Activated CD8-positive, alpha-beta memory T cell treated with anti-CD3 and anti-CD28 coated beads, Interleukin-2, amount 50 U/mL, for 1 hour (primary cell): ENCODE measurements at regions not wholly inside any gene's neighbourhood (a gene's known extent, or its start where the extent isn't known, plus 50 kb on each side); places are given as distances from the start of the nearest gene placed in this dataset.

Source experiments
- DNase-seq: peaks from one replicate; pipeline ENCODE4 v3.0.0-alpha.2; 2020; ENCODE audit errors: extremely low read depth

DNA sequence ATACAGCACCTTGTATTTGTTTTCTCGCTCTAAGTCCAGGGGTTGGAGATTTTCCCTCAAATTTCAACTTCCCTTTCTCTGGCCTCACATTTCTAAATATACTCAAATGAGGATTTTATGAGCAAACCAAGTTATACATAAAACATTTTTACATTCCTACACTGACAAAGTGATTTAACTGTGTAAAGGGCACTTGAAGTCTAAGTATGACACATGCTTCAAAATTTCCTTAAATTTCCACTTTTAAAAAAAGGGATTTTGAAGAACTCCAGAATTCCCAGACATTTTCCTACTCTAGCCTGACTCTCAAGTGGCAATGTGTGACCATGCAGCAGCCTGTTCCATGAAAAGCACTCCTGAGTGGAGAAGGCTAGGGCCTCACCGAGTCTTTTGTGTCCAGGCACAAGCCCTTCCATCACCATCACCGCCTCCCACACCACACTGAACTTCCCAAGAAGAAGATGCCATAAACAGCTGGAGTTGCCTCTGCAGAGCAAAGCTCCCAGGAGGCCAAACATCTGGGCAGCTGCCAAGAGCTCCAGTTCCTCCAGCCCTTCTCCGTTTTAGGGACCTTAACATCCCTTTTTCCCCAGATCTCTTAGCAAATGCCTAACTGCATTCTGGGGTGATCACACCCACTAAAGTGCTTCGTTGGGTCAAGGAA is 68.9 kb downstream of the NCR2 start:
- DNase-seq = no peak

DNA sequence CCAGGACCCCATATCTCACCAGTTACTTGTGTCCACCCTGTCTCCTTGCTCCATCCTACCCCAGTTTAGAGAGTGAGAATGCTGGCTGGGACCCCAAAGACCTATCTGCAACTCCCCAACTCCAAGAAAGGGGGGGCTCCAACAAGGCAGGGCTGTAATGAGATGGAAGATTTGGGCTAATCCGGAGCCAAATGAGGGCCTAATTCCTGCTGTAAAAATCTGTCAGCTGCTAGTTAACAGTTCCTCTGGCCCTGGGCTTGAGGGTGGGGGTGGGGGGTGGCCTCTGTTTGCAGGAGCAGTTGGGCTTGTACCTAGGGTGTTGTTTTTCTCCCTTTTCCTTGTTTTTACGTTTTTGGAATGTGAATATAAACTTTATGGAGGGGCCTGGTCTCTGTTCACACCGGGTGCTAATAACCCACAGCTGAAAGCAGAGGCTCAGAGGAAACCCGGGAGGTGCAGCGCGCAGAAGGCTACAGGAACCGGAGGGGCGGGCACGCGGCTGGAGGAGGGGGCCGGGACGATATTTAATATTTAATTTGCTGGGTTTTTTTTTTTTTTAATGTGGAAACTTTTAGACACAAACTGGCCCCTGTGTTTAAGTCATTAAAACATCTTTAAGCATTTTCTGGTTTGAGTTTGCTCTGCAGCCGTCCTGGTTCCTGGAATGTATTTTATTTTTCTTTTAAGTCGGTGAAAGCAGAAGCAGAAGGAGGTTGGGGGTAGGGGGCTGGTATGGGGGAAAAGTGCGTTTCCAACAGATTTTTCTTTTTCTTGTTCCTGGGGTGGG is 70.7 kb downstream of the NCR2 start:
- DNase-seq = no peak

DNA sequence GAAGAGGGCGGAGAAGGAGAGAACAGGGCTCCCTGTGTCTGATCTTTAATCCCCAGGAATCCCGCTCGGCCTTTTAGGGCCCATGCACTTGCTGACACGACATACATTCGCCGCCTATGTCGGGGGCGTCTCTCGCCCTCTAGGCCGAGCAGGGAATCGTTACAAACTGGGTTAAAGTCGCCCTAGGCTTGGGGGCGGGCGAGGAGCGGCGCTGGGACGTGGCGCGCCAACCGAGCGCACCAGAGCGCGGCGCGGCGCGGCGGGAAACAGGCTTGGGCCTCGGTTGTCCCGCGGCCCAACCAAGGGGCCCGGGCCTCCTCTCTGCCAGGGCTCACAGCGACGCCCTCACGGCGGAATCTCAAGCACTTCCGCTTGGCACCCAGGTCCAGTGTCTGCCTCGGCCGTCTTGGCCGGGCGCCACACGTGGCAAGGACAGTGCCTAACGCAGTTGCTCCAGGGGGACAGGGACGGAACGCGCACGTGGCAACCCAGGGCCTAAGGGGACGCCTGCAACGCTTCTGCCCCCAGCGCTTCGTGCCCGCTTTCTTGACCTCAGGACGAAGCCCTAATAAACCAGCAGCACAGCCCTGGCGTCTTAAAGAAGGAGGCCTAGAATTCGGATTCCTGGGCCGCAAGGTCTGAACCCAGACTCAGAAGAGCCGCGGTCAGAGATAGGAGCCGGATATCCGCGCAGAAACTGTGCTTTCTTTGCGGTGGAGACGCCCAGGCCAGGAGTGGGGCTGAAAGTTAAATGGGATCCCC is 71.5 kb downstream of the NCR2 start:
- no peak for DNase-seq

DNA sequence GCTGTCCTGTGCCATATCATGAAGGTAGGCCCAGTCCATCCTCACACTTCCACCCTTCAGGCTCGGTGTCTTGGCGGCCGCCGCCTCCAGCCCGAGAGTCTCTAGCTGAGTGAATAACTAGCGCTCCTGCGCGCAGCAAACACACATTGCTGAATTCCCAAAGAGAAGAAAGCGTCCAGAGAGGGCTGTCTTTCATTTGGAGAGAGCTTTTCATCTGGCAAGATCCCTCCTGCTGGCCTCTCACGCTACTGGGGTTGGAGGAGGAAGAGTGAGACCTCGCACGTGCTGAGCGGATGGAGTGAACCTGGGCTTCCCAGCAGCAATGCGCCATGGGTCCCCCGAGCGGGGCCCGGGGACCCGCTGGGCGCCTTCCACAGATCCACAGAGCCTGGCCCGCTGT is 73.2 kb downstream of the NCR2 start:
- DNase-seq = no peak

DNA sequence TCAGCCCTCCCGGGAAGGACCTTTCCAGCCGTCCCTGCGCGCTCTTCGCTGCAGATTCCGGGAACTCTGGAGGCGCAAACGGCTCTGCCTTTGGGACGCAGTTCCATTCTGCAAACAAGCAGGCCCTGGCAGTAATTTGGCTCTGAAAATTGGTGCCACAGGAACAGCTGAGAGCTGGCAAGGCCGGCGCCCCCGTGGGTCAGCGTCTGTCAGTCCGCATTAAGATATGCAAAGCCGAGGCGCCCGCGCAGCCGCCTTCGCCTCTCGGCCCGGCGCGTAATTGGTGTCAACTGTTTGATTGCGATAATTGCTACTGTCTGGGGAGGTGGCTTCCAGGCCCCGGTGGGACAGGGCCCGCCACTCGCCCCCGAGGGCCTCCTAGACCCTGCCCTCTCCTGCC is 73.6 kb downstream of the NCR2 start:
- DNase-seq = no peak

DNA sequence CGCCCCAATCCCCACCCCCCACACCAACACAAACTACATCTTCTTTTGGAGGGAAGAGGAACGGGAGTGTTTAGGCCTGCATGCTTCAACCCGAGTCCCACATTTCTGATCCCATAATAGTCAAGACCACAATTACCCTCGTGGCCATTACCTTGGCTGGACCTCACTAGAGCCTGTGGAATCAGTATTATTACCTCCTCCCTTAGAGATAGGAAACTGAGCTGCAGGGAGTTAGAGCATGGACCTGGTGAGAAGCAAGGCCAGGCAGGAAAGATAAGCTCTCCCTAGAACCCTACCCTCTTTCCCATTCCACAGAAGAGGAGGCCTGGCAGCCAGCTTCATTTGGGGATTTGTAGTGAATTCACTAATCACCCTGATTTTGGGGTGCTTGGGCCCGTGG is 74.1 kb downstream of the NCR2 start:
- no peak for DNase-seq

DNA sequence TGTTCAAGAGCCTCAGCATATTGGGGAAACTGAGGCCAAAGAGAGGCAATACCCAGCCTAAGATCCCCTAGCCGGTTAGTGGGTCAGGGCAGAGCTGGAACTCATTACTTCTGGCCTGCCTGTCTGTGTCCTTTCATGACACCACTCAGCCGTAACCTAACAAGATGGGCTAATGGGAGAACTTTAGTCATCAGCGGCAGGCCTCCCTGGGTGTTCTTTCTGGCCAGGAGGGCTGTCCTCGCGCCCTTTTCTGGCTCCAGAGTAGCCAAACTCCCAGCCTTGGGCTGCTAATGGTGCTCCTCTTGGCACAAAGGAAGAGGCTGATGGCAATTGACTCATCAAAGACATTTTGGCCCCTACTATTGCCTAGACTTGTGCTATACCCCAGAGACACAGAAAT is 76.6 kb downstream of the NCR2 start:
- DNase-seq = no peak

DNA sequence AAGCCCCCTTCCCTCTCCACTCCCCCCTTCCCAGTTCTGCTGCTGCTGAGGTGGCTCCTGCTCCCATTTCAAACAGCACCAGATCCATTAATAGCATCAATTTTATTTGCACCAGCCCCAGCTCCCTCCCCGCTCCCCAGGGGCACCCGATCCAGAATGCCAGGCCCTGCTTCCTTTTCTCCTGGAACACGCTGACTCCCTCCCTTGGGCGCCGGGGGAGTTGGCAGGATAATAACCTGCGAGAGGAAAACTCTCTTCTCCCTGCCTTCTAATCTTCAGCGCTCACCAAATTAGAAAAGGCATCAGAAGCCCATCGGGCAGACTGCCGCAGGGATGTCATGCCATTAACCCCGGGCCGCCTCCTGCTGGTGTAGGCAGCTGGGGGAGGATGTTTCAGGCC is 77.8 kb downstream of the NCR2 start:
- no peak for DNase-seq

DNA sequence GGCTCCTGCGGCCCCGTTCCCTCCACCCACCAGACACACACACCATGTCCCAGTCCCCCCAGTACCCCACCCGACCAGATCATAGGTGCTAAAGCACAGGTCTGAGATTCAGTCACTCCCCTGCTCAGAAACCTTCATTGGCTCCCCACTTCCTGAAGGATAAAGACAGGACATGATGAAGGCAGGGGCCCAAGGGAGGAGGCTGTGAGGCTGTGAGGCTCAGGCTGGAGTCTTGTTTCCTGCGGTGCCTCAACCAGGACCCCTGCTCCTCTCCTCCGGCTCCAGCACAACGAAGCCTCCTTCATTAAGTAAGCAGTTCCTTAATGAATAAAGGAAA is 81.1 kb downstream of the NCR2 start:
- DNase-seq = no peak

DNA sequence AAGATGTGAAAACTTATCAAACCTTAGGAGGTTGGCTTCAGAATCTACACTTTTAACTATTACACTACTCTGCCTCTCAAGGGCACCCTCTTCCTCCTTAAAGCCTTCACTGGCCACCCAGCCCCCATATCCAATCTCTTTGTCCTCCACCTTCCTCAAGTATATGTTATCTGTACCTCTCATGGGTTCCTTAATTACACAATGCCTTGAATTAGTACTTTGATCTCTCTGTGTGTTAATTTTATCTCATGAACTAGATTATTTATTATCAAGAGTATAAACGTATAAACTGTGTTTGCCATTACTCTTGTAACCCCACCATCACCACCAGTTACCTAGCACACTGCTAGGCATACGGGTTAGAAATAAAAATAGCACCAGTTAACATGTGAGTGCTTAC is 83.3 kb downstream of the NCR2 start:
- no peak for DNase-seq

DNA sequence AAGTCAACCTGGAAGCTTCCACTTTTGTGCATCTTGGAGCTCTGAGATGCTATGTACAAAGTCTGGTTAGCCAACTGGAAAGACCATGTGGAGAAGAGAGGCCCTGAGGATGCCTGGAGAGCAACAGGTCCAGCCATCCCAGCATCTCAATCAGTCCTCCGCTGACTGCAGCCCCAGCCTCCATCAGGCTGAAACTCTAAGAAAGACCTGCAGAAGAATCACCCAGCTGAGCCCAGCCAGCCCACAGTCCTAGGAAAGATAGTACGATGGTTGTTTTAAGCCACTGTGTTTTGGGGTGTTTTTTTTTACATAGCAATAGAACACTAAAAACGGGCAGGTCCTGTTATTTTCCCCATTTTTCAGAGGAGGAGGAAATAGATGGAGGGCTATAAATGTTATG is 84.0 kb downstream of the NCR2 start:
- no peak for DNase-seq

DNA sequence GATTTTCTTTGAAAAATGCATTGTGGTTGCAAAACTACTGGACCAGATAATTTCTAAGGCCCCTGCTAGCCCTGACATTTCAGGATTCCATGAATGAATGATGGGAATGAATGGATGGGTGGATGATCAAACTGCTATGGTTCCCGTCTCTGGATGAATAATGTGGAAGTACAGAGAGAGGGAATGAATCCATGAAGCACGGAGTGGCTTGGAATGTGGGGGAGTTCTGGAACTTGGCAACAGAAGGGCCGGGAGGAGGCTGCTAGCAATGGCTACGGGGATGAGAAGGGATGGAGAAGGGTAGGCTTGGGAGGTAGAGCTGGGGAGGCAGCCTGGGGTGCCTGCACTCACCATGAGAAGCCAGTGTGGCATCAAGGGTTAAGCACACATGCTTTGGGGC is 84.8 kb downstream of the NCR2 start:
- DNase-seq = no peak

DNA sequence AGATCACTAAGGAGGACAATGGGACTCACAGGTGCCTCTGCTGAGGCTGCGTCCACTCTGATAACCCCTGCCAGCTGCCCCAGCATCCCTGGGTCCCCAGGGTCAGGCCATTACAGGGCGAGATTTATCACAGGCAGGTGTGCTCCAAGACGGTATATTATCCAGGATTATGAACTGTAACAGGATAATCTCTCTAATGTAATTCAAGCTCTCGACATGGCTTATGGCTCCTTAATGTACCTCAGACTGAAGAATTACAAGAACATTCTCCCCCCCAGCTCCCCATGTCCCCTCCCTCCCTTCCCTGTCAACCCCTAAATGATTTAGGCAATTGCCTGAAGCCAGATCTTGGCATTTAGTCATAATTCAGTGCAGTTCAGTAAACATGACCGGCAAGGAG is 86.8 kb downstream of the NCR2 start:
- DNase-seq = no peak

DNA sequence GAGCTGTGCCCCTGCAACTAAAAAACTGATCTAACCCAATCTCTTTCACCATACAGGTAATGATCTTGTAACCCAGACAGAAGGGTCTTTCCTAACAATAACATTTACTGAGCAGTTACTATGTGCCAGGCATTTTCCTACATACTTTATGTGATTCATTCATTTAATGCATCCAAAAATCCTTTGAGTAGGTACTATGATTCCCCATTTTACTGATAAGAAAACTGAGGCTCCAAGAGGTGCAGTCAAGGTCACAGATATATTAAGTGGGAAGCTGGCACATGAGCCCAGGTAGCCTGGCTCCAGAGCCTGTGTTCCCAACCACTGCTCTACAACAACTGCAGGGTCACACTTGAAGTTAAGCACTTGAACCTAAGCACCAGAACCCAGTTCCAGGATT is 87.6 kb downstream of the NCR2 start:
- no peak for DNase-seq

DNA sequence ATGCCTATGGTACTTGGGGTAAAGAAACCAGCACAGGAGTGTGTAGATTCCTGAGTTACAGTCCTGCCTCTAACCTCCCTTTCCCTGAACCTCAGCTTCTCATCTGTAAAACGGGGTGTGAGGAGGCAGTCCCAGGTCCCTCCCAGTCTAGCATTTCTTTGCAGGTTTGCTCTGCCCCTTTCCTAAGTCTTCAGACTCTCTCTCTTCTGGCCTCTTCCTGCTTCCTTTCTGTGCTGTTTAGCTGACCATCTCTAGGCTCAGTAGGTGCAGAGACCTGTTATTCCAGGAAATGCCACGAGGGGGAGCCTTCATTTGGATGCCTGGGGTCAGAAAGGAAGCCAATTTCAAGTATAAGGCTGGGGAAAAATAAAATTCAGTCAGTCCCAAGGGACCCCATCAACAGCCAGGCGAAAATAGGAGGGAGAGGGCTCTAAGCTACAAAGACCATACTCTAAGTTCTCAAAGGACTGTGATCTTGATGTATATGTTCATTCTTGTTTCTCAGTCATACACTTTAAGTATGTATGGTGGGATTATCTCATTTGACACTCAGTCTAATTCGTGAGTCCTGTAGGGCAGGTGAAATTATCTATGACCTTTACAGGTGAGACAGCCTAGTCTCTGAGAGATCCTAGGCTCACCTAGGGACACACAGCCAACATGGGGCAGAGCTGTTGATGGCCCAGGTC is 89.1 kb downstream of the NCR2 start:
- peak; percentile 28 for DNase-seq

DNA sequence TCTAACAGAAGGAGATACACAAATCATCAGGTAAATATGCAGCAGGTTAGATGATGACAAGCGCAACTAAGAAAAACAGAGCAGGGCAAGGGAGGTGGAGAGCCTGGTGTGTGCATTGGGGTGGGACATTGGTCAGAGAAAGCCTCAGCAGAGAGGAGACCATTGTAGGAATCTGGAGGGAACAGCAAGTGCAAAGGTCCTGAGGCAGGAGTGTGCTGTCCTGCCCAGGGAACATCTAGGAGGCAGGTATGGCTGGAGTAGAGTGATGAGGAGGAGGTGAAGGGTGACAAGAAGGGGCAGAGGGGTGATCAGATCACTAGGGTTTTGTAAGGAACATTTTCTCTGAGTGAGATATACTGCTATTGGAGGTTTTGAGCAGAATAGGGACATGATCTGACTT is 90.1 kb downstream of the NCR2 start:
- no peak for DNase-seq

DNA sequence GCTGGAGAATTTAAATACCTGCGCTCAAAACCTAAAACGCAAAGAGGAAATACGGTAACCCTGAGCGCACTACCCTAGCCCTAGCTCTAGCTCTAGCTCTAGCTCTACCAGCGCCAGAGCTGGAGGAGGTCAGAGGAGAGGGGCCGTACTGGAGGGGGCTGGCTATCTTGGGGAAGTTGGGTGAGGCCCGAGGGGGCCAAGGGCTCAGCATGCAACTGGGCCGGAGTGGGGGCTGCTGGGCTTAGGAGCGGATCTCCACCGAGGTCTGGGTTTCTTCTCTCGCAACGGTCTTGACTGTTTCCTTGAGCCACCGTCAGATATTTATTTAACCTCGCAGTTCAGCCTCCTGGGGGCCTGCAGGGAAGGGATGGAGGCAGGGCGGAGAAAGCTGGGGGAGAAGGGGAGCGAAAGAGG is 91.0 kb downstream of the NCR2 start:
- no peak for DNase-seq

DNA sequence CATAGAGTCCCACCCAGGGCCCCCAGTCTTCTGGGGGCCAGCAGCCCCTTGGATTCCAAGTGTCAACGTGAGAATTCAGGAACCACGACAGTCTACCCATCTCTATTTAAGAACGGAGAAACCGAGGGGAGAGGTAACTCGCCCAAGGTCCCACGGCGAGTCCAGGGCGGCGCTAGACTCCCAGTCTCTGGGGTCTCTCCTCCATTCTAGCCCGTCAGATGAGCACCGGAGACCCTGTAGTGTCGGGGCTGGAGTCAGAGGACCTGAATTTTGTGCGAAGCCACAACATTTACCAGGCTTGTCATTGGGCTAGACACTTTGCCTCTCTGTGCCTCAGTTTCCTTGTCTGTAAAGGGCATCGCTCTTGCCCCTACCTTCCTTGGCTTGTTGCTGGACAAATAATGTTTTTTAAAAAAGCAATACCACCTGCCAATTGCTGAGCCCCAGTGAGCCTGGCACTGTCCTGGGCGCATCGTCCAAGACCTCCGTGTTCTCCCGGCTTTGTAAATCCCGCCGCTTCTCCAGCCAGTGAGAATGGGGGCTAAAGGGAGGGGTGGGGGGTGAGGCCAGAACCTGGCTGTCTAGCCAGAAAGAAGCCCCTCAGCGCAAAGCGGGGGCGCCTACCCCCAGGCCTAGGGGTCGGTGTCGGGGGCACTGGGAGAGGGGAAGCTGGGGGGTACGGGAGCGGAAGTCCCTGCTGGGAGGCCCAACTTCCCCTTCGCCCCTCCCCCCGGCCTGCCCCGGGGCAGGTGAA is 91.7 kb downstream of the NCR2 start:
- no peak for DNase-seq

DNA sequence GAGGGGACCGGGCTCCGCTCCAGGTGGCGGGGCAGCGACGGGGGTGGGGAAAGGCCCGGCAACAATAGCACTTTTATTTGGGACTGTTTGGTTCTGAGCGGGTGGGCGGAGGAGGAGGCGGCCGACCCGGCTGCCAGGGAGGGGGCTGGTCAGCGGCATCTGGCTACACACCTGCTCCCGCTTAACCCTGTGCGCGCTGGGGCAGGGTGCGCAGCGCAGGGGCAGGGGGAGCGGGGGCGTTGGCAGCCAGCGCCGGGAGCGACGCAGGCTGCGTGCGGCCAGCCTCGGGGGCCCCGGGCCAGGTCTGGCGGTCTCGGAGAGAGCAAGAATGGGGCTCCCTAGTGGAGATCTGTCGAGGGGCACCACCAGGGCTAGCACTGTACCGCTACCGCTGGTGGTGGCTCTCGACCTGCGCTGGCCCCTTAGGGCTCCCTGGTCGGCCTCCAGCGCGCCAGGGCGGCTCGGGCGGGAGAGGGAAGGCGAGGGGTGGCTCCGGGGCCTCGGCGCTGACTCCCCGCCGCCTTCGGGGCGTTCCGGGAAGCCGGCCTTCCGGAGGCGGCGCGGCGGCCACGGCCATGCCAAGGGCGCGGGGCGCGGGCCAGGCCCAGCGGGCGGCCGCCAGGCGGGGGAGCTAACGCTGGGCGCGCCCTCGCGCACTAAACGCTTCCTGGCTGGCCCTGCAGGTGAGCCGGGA is 92.4 kb downstream of the NCR2 start:
- no peak for DNase-seq

DNA sequence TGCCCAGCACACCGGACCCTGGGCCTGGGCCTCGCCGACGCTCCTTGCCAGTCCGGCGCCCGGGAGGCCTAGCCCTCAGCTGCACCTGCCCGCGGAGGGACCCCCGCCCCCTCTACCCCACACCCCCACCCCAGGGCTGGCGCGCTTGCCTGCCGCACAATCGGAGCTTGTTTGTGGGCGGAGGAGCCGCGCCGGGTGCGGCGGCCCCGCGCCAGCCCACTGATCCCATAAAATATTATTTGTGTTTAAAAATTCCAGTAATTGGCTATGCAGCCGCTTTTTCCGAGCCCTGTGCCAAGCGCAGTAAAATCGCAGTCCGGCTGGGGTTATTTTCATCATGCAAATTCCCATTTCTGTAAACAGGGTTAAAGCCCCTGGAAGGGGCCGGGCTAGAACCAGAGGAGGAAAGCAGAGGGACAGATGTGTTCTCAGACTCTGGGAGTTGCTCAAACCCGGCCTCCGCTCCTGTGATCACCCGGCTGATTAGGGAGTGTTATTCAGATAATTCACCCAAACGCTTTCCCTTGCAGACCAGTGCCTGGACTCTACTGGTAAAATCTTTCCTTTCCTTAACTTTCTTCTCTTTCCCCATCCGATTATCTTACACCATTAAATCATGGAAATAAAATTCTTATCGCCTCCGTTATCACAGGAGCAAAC is 93.1 kb downstream of the NCR2 start:
- DNase-seq = no peak

DNA sequence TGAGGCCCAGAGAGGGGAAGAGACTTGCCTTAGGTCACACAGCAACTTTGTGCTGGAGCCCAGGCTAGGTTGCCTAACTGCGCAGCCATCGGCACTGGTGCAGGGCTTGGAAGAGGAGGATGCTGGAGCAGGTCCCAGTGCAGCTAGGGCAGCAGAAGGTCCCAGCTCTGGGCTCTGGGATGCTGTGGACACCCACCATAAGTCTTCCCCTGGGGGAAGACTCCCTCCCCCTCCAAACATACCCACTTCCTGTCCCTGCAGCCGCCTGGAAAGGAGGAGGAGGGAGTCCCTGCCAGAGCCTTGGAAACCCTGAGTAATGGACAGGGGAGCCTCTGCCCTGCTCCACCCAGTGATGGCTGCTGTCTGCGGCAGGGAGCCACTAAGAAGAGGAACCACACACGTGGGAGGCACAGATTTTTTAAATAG is 93.6 kb downstream of the NCR2 start:
- no peak for DNase-seq
